ENCODE measurements at regions not wholly inside any gene's neighbourhood (a gene's known extent, or its start where the extent isn't known, plus 50 kb on each side); places are given as distances from the start of the nearest gene placed in this dataset.

GRCh38 chr9:126095546-126096190 is 231.0 kb upstream of the MVB12B start:
- DNase-seq, result no peak

GRCh38 chr9:126096340-126096739 is 230.3 kb upstream of the MVB12B start:
- DNase-seq, result no peak

- no peak for DNase-seq
Observed at GRCh38 chr9:126097679-126098078, 228.9 kb upstream of the MVB12B start.

DNA sequence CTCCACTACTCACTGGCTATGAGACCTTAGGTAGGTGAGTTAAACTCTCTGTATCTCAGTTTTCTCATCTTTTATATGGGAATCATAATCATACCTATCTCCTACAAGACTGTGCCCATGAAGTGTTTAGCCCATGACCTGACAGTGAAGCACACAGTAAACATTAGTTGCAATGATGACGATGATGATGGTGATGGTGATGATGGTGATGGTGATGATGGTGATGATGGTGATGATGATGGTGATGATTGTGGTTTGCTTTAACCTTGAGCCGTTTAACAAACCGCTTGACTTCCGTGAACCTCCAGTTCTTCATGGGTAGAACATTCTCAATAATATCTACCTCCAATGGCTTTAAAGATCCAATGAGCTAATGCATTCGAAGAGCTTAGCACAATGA is 220.2 kb upstream of the MVB12B start:
- no peak for DNase-seq

DNA sequence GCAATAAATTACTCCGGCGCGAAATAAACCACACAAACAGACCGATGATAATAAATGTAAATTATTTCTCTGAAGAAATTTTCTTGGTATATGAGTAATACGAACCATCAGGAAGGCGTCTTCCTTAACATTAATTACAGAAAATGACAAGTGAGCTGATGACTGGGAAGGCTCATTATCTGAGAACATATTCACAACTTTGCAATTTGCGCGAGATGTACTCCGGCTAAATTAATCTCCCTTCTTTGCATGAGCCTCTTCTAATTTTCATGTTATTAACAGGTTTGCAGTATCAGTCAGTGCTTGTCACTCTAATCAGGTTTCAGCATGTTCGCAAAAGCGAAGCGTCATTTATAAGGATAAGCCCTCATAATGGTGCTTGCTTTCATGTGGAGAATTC is 218.9 kb upstream of the MVB12B start:
- DNase-seq, result no peak

- DNase-seq, result no peak
Observed at GRCh38 chr9:126108240-126108639, 218.4 kb upstream of the MVB12B start.

DNA sequence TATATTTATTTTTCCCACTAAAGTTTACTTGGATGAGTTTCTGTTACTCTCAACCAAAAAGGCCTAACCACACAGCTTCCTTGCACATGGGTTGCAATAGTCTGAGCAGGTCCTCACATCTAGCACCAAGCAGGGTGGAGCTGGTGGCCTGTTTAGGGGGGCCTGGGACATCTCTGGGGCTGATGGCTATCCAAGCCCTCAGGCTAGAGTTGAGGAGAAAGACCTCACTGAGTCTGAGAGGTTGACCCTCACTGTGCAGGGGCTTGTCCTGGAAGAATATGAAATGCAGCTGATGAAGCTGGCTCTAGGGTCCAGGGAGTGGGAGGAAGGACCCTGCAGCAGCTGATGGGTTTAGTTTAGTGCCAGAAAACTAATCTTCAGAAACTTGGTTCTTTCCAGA is 217.1 kb upstream of the MVB12B start:
- no peak for DNase-seq

GRCh38 chr9:126111556-126111955 is 215.1 kb upstream of the MVB12B start:
- DNase-seq, result no peak

GRCh38 chr9:126112135-126112720 is 214.4 kb upstream of the MVB12B start:
- no peak for DNase-seq

DNA sequence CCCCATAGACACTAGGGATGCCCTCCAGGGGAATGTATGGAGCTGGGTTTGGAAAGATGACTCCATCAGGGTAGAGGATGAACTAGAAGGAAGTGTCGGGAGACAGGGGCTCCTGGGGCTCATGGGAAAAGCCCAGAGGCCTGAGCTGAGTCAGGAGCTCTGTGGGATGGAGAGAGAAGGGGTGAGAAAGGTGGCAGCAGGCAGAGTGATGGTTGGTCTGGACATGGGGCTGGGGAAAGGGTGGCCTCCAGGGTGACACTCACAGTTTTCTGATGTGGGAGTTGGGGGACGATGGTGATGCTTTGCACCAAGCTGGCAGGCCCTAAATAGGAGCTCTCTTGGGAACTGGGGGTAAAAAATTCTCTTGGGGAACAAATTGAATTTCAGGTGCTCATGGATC is 213.5 kb upstream of the MVB12B start:
- DNase-seq, result no peak

DNA sequence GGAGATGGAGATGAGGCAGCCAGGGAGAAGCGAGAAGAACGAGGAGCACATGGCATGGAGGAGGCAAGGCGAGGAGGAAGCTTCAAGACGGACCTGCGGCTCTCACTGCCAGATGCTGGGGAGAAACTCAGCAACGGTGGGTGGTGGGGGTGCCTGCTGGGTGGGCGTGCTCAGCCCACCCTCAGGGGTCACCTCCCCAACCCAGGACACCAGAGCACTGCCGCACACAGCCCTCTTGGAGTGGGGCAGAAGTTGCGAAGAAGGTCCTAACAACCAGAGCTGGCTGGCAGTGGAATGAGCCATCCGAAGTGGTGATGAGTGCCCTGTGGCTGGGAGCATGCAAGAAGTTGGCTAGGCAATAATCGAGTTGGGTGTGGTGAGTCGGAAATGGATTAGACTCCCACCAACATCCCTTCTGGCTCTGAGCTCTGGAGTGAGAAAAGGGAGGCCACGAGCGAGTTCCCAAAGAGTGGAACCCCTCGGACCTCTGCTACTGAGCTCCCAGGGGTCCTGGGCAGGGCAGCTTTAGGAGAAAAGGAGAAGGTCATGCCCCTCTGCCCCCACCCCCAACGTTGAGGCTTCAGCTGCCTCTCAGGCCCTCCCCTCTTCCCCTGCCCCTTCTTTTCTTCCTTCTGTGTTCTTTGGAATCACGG is 212.7 kb upstream of the MVB12B start:
- no peak for DNase-seq

- no peak for DNase-seq
Observed at GRCh38 chr9:126114409-126114760, 212.2 kb upstream of the MVB12B start.

DNA sequence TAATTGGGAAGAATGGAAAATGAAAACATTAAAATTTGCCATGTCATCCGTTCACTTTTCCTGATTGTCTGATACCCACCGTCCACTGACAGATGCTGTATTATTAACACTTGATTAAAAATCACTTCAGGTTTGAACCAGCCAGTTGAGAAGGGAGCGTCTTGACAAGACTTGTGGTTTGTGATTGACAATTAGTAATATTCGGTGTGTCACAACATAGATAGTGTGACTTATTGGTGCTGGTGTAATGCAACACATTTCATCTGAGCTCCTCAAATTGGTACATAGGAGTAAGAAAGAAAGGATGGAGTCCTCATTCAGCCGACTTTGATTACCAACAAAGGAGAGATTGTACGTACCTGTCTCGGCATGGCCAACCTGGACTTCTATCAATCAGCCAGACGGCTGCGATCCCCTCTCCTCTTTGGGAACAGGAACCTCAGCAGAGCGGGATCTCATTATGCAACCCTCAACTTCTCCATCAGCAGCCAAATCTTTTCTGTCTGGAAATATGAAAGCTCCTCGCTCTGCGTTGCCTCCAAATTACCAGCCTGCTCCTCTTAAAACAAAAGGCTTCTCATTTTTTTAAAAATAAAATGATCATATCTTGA is 211.7 kb upstream of the MVB12B start:
- no peak for DNase-seq

GRCh38 chr9:126116351-126117157 is 210.1 kb upstream of the MVB12B start:
- DNase-seq, result no peak

DNA sequence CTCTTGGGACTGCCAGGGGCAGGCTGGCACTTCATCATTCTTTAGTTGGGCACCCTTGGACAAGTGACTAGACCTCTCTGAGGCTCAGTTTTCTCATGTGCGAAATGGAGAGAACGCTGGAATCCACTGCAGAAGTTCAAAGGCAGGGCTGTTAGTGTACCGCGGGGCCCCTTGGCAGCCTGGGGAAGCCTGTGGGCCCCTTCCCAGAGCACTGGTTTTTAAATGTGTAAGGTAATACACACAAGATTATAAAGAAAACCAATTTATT is 209.5 kb upstream of the MVB12B start:
- DNase-seq, result no peak

GRCh38 chr9:126117631-126118030 is 209.0 kb upstream of the MVB12B start:
- DNase-seq, result no peak

DNA sequence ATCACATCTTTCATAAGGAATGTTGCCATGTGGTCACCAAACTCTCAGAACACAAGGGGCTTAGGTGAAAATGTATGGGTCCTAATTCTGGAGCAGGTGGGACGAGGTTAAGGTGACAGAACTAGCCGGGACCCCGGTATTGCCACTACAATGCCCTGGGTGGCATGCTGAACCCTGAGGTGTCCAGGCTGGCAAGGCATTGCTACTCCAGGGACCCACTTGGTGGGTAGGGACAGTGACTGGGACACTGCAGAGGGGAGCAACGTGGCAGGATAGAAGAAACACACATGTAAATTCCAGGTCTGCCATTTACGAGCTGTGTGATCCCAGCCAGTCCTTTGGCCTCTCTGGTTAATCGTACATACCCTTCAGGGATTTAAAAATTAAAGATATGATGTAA is 206.9 kb upstream of the MVB12B start:
- no peak for DNase-seq

DNA sequence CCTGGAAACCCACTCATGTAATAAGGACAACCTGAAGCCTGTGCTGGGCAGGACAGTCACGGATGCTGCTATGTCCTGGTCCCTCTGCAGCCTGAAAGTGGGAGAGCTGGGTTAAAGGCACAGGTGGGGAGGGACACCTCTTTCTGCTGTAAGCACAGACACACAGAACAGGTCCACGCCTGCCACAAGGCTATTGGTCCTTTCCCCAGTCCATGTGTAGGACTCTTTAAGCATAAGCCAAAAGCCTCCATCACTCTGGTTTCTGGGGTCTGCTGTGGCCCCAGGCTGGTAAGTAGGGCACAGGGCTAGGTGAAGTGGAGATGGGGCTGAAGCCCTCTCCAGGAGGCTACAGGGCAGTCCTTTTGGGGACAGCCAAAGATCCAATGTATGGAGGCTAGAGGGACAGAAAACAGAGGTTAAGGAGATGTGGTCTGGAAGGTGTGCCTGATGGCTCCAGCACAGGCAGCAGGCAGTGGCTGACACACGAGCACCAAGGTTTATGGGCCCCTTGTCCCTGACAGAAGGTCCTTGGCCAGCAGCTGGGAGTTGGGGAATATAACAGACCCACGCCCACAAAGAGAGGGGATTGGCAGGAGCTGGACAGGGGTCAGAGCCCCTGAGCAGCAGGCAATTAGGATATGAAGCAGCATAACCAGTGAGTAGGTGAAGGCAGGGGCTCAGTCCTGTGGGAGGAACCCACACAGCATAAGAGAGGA is 203.6 kb upstream of the MVB12B start:
- no peak for DNase-seq

- no peak for DNase-seq
Observed at GRCh38 chr9:126123927-126124326, 202.7 kb upstream of the MVB12B start.

DNA sequence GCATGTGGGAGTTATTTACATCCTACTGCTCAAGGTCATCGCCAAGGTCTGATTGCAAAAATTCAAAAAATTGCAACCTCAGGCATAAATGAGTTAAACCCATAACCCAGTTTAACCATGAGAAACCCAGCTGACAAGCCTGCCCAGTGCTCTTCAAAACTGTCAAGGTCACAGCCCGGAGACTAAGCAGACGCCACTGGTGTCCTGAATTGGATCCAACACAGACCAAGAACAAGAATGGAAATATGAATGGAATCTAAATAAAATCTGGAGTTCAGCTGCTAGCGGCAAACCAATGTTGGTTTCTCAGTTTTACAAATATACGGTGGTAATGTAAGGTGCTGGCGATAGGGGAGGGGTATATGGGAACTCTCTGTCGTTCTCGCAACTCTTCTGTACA is 201.5 kb upstream of the MVB12B start:
- no peak for DNase-seq

DNA sequence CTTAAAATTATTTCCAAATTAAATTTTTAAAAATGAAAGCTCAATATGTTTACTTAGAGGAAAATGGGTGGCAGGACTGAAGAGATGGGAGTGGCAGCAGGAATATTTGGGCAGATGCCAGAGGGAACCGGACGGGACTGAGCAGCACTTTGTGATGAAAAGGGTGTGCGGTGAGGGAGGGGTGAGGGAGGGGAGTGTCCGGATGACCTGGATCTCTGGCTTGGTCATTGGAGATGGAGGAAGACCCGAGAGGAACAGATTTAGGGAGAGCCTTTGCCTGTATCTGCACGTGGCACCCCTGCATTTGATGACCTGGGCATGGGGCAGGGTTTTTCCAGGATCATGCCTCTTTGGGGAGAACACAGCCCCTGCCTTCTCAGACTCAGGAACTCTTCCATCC is 201.1 kb upstream of the MVB12B start:
- no peak for DNase-seq

DNA sequence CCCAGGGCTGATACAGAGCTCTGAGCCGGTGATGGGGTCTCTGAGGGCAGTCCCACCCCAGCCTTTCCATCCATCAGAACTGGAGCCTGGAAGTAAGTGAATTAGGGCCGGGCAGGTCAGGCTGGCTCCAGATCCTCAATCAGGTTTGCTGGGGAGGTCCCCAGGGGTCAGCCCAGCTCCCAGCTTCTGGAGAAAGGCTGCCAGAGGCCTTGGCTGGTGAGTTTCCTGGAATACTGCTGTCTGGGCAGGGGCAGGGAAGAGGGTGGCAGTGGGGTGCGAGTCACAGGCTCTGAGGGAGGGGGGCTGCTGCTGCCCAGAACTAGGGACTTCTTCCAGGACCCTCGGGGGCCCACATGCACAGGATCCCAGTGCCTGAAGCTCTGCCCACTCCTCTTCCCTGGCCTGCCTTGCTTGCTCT is 200.6 kb upstream of the MVB12B start:
- no peak for DNase-seq

- no peak for DNase-seq
Observed at GRCh38 chr9:126126807-126127206, 199.8 kb upstream of the MVB12B start.
